GM12891 (cell line): ENCODE measurements at regions not wholly inside any gene's neighbourhood (a gene's known extent, or its start where the extent isn't known, plus 50 kb on each side); places are given as distances from the start of the nearest gene placed in this dataset.
"Not testable (repeated sequence)": the region's sequence is repeated elsewhere in the genome, so short reads cannot be mapped to it uniquely, and the experiment has no call there.

Source experiments
- DNase-seq: peaks from one replicate; pipeline ENCODE4 v3.0.0; 2011; ENCODE audit warnings: low spot score; ENCODE audit not compliant: insufficient read length
- FAIRE-seq: peaks from 2 replicates; lab custom pipeline; 2011; peaks lifted over from hg19 to GRCh38; lab: Jason Lieb, UNC
- PAX5 ChIP-seq: IDR thresholded peaks from 2 replicates; pipeline ENCODE4 v1.6.1; 2011; ENCODE audit warnings: low read length, moderate library complexity, mild to moderate bottlenecking; ENCODE audit not compliant: insufficient read depth, severe bottlenecking
- POLR2A ChIP-seq: IDR thresholded peaks from 2 replicates; pipeline ENCODE4 v1.6.1; 2011; ENCODE audit warnings: low read depth, low read length, control low read depth
- POLR2AphosphoS5 ChIP-seq: IDR thresholded peaks from 2 replicates; pipeline ENCODE4 v1.6.1; 2011; ENCODE audit warnings: low read depth, low read length, control low read depth
- POU2F2 ChIP-seq: IDR thresholded peaks from 2 replicates; pipeline ENCODE4 v1.6.1; 2011; ENCODE audit warnings: low read depth, mild to moderate bottlenecking, control low read depth, low read length, moderate library complexity
- SPI1 ChIP-seq: IDR thresholded peaks from 2 replicates; pipeline ENCODE4 v1.6.1; 2011; ENCODE audit warnings: low read depth, low read length, control low read depth
- TAF1 ChIP-seq: IDR thresholded peaks from 2 replicates; pipeline ENCODE4 v1.6.1; 2011; ENCODE audit warnings: low read depth, low read length, control low read depth

GRCh38 chr9:129554649-129555048, 66.3 kb downstream of the C9orf50 start:
- DNase-seq = no peak
- FAIRE-seq = no peak
- TF ChIP-seq TAF1 (no peak), POLR2AphosphoS5 (no peak), POLR2A (no peak), PAX5 (no peak), POU2F2 (no peak), SPI1 (no peak)

- no peak for FAIRE-seq
- no peak for DNase-seq
These were observed 67.6 kb downstream of the C9orf50 start for GRCh38 chr9:129553277-129553676.

GRCh38 chr9:129552064-129552463, 68.8 kb downstream of the C9orf50 start:
- DNase-seq (no peak), FAIRE-seq (no peak)
- TF ChIP-seq POU2F2 (no peak), POLR2AphosphoS5 (no peak), SPI1 (no peak), PAX5 (no peak), TAF1 (no peak), POLR2A (no peak)

More at GRCh38 chr9:129553277-129553676, 67.6 kb downstream of the C9orf50 start:
- TF ChIP-seq POU2F2 = no peak
- TF ChIP-seq TAF1 = no peak
- TF ChIP-seq POLR2A = no peak
- TF ChIP-seq POLR2AphosphoS5 = no peak
- no peak for TF ChIP-seq SPI1
- TF ChIP-seq PAX5 = no peak

GRCh38 chr9:129551393-129551973, 69.4 kb downstream of the C9orf50 start:
- TF ChIP-seq POLR2A (no peak), POLR2AphosphoS5 (no peak), PAX5 (no peak), SPI1 (no peak), TAF1 (no peak), POU2F2 (no peak)
- FAIRE-seq = no peak
- DNase-seq = no peak

- DNase-seq, FAIRE-seq: not testable (repeated sequence)
These were observed 69.9 kb downstream of the C9orf50 start for GRCh38 chr9:129550977-129551376.

GRCh38 chr9:129550199-129550839, 70.6 kb downstream of the C9orf50 start:
- FAIRE-seq = no peak
- TF ChIP-seq TAF1 = no peak
- no peak for DNase-seq

GRCh38 chr9:129549684-129550083, 71.2 kb downstream of the C9orf50 start:
- FAIRE-seq (no peak), DNase-seq (no peak)
- TF ChIP-seq POLR2AphosphoS5 = no peak
- TF ChIP-seq PAX5 = no peak
- no peak for TF ChIP-seq TAF1
- TF ChIP-seq POLR2A = no peak
- TF ChIP-seq POU2F2 = no peak
- TF ChIP-seq SPI1 = no peak

GRCh38 chr9:129549139-129549538, 71.8 kb downstream of the C9orf50 start:
- TF ChIP-seq POLR2A (no peak), POU2F2 (no peak)
- FAIRE-seq (no peak), DNase-seq (no peak)

GRCh38 chr9:129548571-129549135, 72.2 kb downstream of the C9orf50 start:
- TF ChIP-seq POLR2A (no peak), POU2F2 (no peak), POLR2AphosphoS5 (no peak), SPI1 (no peak), PAX5 (no peak), TAF1 (no peak)
- FAIRE-seq (no peak), DNase-seq (no peak)

GRCh38 chr9:129547869-129548570, 72.9 kb downstream of the C9orf50 start:
- DNase-seq = no peak
- FAIRE-seq = no peak
- TF ChIP-seq SPI1 (no peak), TAF1 (no peak), POLR2A (no peak), PAX5 (no peak), POU2F2 (no peak), POLR2AphosphoS5 (no peak)
